ENCODE measurements at regions not wholly inside any gene's neighbourhood (a gene's known extent, or its start where the extent isn't known, plus 50 kb on each side); places are given as distances from the start of the nearest gene placed in this dataset.
"Not testable (repeated sequence)": the region's sequence is repeated elsewhere in the genome, so short reads cannot be mapped to it uniquely, and the experiment has no call there.

GRCh38 chr13:33340631-33341030 is 55.1 kb upstream of the STARD13 start:
- DNase-seq: no peak

- no peak for DNase-seq
Observed at GRCh38 chr13:33341861-33342452, 56.4 kb upstream of the STARD13 start.

GRCh38 chr13:33345842-33346241 is 60.3 kb upstream of the STARD13 start:
- no peak for DNase-seq

GRCh38 chr13:33347861-33348260 is 62.3 kb upstream of the STARD13 start:
- no peak for DNase-seq

- no peak for DNase-seq
Observed at GRCh38 chr13:33348366-33348765, 62.8 kb upstream of the STARD13 start.

- DNase-seq: no peak
Observed at GRCh38 chr13:33349288-33349985, 63.9 kb upstream of the STARD13 start.

GRCh38 chr13:33349986-33350826 is 64.7 kb upstream of the STARD13 start:
- no peak for DNase-seq

- DNase-seq: no peak
Observed at GRCh38 chr13:33351319-33351718, 65.8 kb upstream of the STARD13 start.

- DNase-seq: no peak
Observed at GRCh38 chr13:33352041-33352440, 66.5 kb upstream of the STARD13 start.

- DNase-seq: no peak
Observed at GRCh38 chr13:33352526-33352925, 67.0 kb upstream of the STARD13 start.

- no peak for DNase-seq
Observed at GRCh38 chr13:33353210-33353609, 67.7 kb upstream of the STARD13 start.

GRCh38 chr13:33353646-33354045 is 68.1 kb upstream of the STARD13 start:
- no peak for DNase-seq

- DNase-seq: no peak
Observed at GRCh38 chr13:33355201-33355895, 69.8 kb upstream of the STARD13 start.

GRCh38 chr13:33358076-33358475 is 72.5 kb upstream of the STARD13 start:
- not testable (repeated sequence) for DNase-seq

GRCh38 chr13:33362986-33363727 is 77.6 kb upstream of the STARD13 start:
- peak; percentile 83 for DNase-seq

GRCh38 chr13:33364192-33364591 is 78.6 kb upstream of the STARD13 start:
- DNase-seq: no peak

GRCh38 chr13:33366469-33367062 is 81.0 kb upstream of the STARD13 start:
- no peak for DNase-seq

- no peak for DNase-seq
Observed at GRCh38 chr13:33367171-33367895, 81.8 kb upstream of the STARD13 start.

- peak; percentile 33 for DNase-seq
Observed at GRCh38 chr13:33367926-33368325, 82.4 kb upstream of the STARD13 start.

- DNase-seq: no peak
Observed at GRCh38 chr13:33369073-33369472, 83.5 kb upstream of the STARD13 start.

- no peak for DNase-seq
Observed at GRCh38 chr13:33372251-33372919, 86.8 kb upstream of the STARD13 start.

All from SIG-M5 (cell line).